ENCODE measurements at regions not wholly inside any gene's neighbourhood (a gene's known extent, or its start where the extent isn't known, plus 50 kb on each side); places are given as distances from the start of the nearest gene placed in this dataset.

GRCh38 chr4:10342866-10343265 lies 114.4 kb downstream of the ZNF518B start:
- intact Hi-C loops (cut with micrococcal nuclease; ENCODE audit: unreplicated experiment) = no loop called here
- no peak for TF ChIP-seq E2F8 (IDR thresholded peaks at IDR 0.05; ENCODE audit: low read depth, partially characterized antibody)
- TF ChIP-seq, protein P1, sequence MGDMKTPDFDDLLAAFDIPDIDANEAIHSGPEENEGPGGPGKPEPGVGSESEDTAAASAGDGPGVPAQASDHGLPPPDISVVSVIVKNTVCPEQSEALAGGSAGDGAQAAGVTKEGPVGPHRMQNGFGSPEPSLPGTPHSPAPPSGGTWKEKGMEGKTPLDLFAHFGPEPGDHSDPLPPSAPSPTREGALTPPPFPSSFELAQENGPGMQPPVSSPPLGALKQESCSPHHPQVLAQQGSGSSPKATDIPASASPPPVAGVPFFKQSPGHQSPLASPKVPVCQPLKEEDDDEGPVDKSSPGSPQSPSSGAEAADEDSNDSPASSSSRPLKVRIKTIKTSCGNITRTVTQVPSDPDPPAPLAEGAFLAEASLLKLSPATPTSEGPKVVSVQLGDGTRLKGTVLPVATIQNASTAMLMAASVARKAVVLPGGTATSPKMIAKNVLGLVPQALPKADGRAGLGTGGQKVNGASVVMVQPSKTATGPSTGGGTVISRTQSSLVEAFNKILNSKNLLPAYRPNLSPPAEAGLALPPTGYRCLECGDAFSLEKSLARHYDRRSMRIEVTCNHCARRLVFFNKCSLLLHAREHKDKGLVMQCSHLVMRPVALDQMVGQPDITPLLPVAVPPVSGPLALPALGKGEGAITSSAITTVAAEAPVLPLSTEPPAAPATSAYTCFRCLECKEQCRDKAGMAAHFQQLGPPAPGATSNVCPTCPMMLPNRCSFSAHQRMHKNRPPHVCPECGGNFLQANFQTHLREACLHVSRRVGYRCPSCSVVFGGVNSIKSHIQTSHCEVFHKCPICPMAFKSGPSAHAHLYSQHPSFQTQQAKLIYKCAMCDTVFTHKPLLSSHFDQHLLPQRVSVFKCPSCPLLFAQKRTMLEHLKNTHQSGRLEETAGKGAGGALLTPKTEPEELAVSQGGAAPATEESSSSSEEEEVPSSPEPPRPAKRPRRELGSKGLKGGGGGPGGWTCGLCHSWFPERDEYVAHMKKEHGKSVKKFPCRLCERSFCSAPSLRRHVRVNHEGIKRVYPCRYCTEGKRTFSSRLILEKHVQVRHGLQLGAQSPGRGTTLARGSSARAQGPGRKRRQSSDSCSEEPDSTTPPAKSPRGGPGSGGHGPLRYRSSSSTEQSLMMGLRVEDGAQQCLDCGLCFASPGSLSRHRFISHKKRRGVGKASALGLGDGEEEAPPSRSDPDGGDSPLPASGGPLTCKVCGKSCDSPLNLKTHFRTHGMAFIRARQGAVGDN (IDR thresholded peaks at IDR 0.05) = no peak
- TF ChIP-seq CEBPB (IDR thresholded peaks at IDR 0.05; ENCODE audit: borderline replicate concordance in 1 of 2, low read depth in 2 of 2, low read length in 2 of 2) = no peak
- TF ChIP-seq YY1 (IDR thresholded peaks at IDR 0.05; ENCODE audit: low read depth, low read length) = no peak
- TF ChIP-seq, protein P2, sequence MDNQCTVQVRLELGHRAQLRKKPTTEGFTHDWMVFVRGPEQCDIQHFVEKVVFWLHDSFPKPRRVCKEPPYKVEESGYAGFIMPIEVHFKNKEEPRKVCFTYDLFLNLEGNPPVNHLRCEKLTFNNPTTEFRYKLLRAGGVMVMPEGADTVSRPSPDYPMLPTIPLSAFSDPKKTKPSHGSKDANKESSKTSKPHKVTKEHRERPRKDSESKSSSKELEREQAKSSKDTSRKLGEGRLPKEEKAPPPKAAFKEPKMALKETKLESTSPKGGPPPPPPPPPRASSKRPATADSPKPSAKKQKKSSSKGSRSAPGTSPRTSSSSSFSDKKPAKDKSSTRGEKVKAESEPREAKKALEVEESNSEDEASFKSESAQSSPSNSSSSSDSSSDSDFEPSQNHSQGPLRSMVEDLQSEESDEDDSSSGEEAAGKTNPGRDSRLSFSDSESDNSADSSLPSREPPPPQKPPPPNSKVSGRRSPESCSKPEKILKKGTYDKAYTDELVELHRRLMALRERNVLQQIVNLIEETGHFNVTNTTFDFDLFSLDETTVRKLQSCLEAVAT (IDR thresholded peaks at IDR 0.05) = no peak
- TF ChIP-seq, protein P3, sequence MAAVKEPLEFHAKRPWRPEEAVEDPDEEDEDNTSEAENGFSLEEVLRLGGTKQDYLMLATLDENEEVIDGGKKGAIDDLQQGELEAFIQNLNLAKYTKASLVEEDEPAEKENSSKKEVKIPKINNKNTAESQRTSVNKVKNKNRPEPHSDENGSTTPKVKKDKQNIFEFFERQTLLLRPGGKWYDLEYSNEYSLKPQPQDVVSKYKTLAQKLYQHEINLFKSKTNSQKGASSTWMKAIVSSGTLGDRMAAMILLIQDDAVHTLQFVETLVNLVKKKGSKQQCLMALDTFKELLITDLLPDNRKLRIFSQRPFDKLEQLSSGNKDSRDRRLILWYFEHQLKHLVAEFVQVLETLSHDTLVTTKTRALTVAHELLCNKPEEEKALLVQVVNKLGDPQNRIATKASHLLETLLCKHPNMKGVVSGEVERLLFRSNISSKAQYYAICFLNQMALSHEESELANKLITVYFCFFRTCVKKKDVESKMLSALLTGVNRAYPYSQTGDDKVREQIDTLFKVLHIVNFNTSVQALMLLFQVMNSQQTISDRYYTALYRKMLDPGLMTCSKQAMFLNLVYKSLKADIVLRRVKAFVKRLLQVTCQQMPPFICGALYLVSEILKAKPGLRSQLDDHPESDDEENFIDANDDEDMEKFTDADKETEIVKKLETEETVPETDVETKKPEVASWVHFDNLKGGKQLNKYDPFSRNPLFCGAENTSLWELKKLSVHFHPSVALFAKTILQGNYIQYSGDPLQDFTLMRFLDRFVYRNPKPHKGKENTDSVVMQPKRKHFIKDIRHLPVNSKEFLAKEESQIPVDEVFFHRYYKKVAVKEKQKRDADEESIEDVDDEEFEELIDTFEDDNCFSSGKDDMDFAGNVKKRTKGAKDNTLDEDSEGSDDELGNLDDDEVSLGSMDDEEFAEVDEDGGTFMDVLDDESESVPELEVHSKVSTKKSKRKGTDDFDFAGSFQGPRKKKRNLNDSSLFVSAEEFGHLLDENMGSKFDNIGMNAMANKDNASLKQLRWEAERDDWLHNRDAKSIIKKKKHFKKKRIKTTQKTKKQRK (IDR thresholded peaks at IDR 0.05; ENCODE audit: low read depth, low read length) = no peak
- no peak for TF ChIP-seq IRF5 (IDR thresholded peaks at IDR 0.05; ENCODE audit: borderline replicate concordance)
- no peak for TF ChIP-seq EP300 (IDR thresholded peaks at IDR 0.05; ENCODE audit: borderline replicate concordance in 1 of 2, control insufficient read depth in 1 of 2, low read depth in 2 of 2, low read length in 2 of 2)
- TF ChIP-seq TCF7 (IDR thresholded peaks at IDR 0.05; ENCODE audit: borderline replicate concordance) = no peak

More at GRCh38 chr4:10342866-10343265, 114.4 kb downstream of the ZNF518B start:
- no peaks in the 10 kb centered on the region for H3K4me1 ChIP-seq (ENCODE audit: control insufficient read depth, insufficient read depth, low read length)
- no peak overlapping the region for H3K4me2 ChIP-seq (ENCODE audit: control insufficient read depth, insufficient read depth)
- RAD21 ChIA-PET (ENCODE audit: unreplicated experiment) = no interaction called here
- H3K9me3 ChIP-seq (replicated peaks; ENCODE audit: control insufficient read depth, insufficient read depth, low read length) = no peaks in the 10 kb centered on the region
- in situ Hi-C loops (cut with MboI) = no loop called here
- H2AFZ ChIP-seq (ENCODE audit: control insufficient read depth, low read depth, low read length) = no peak overlapping the region
- no peak overlapping the region for H3K27ac ChIP-seq (ENCODE audit: control insufficient read depth, insufficient read depth)
- SMC1A ChIA-PET (ENCODE audit: uncharacterized antibody, unreplicated experiment) = no interaction called here
- no peak for FAIRE-seq
- H3K9ac ChIP-seq (ENCODE audit: control insufficient read depth, insufficient read depth, low read length) = no peak overlapping the region
- DNase-seq (ENCODE audit: low read depth, low spot score) = no peak
- 36% methylated on average over 2 of the region's 2 CpGs for WGBS (ENCODE audit: insufficient coverage, insufficient replicate concordance, low lambda C conversion rate, missing lambda C conversion rate)
- CTCF ChIA-PET = no interaction called here
- H3K36me3 ChIP-seq (ENCODE audit: control insufficient read depth in 2 of 2, insufficient read depth in 2 of 2, low read length in 1 of 2) = no peaks in the 10 kb centered on the region
- POLR2A ChIA-PET = no interaction called here
- BruUV-seq (replicated peaks) = no TSS peak
- ATAC-seq = no peak
- no peak overlapping the region for H3K4me3 ChIP-seq
- H4K20me1 ChIP-seq (ENCODE audit: control insufficient read depth, insufficient read depth) = no peaks in the 10 kb centered on the region
- H3K79me2 ChIP-seq (ENCODE audit: control insufficient read depth, insufficient read depth, low read length) = no peaks in the 10 kb centered on the region
- H3K27me3 ChIP-seq (replicated peaks in 1 of 2; ENCODE audit: control insufficient read depth in 2 of 2, insufficient read depth in 2 of 2, low read length in 1 of 2) = no peaks in the 10 kb centered on the region
